Suprapubic skin (tissue), 4 donors: ENCODE measurements at regions not wholly inside any gene's neighbourhood (a gene's known extent, or its start where the extent isn't known, plus 50 kb on each side); places are given as distances from the start of the nearest gene placed in this dataset.

Source experiments
- EP300 ChIP-seq: sonication (generic); formaldehyde crosslinking; IDR thresholded peaks from one replicate; pipeline ENCODE4 v1.6.1; 2017; ENCODE audit warnings: antibody characterized with exemption
- POLR2A ChIP-seq, 2 donors: fragments of 450-650 bp; IDR thresholded peaks; one replicate each; pipeline ENCODE4 v1.6.1; 2017; ENCODE audit warnings: antibody characterized with exemption in 2 of 2, mild to moderate bottlenecking in 2 of 2, moderate library complexity in 2 of 2
- POLR2AphosphoS5 ChIP-seq, 3 donors: sonication (generic); formaldehyde crosslinking; IDR thresholded peaks; one replicate each; pipeline ENCODE4 v1.6.1; 2017; ENCODE audit warnings: antibody characterized with exemption in 3 of 3
- TF ChIP-seq, protein P1 (sequence below), 2 donors: fragments of 200-600 bp in 1 of 2; fragments of 450-650 bp in 1 of 2; sonication (generic) in 1 of 2; IDR thresholded peaks; one replicate each; pipeline ENCODE4 v1.5.1; 2016 to 2019; ENCODE audit warnings: antibody characterized with exemption in 2 of 2, mild to moderate bottlenecking in 1 of 2, moderate library complexity in 1 of 2

DNA sequence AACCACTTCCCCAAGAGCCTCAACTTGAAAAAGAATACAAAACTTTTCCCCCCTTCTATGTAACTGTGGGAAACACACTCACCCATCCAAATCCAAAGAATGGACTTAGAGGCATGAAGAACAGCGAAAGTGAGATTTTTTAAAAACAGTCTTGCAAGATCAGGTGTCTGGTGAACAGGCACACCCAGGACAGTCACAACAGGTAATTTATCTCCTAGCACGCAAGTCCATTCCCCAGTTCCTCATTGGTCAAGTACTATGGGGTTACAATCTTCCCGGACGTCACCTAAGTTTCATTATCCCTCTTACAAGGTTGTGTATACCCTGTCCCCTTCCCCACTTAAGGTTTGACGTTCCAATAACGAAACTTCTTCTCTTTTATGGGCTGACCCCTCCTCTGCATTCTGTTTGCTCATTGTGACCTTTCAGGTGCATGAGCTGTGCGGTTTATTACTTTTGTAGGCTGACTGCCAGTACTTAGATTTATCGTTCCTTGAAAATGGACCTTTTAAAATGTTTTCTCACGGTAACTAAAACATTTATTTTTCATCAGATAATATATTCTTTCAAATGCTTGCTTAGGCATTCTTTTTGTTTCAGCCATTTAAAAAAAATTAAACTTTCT, 1401.9 kb downstream of the FAM181B start:
- TF ChIP-seq, protein P1, sequence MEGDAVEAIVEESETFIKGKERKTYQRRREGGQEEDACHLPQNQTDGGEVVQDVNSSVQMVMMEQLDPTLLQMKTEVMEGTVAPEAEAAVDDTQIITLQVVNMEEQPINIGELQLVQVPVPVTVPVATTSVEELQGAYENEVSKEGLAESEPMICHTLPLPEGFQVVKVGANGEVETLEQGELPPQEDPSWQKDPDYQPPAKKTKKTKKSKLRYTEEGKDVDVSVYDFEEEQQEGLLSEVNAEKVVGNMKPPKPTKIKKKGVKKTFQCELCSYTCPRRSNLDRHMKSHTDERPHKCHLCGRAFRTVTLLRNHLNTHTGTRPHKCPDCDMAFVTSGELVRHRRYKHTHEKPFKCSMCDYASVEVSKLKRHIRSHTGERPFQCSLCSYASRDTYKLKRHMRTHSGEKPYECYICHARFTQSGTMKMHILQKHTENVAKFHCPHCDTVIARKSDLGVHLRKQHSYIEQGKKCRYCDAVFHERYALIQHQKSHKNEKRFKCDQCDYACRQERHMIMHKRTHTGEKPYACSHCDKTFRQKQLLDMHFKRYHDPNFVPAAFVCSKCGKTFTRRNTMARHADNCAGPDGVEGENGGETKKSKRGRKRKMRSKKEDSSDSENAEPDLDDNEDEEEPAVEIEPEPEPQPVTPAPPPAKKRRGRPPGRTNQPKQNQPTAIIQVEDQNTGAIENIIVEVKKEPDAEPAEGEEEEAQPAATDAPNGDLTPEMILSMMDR (IDR thresholded peaks at IDR 0.05), result no peak
- TF ChIP-seq POLR2A (IDR thresholded peaks at IDR 0.05), result no peak
- no peak for TF ChIP-seq EP300
- no peak for TF ChIP-seq POLR2AphosphoS5 (IDR thresholded peaks at IDR 0.05)
